Activated naive CD8-positive, alpha-beta T cell treated with anti-CD3 and anti-CD28 coated beads, Interleukin-2, amount 50 U/mL, for 24 hours (primary cell): ENCODE measurements at regions not wholly inside any gene's neighbourhood (a gene's known extent, or its start where the extent isn't known, plus 50 kb on each side); places are given as distances from the start of the nearest gene placed in this dataset.
A peak's percentile ranks its signal among the peaks of the same experiment; 100 is the strongest.

ENCODE experiments used
- ATAC-seq: fragments of 150-1000 bp; cut with Tn5 transposase; one replicate; pipeline ENCODE4 v1.10.0; 2021
- DNase-seq: peaks from one replicate; pipeline ENCODE4 v3.0.0; 2021
- H3K27ac Mint-ChIP-seq: one replicate; pipeline ENCODE4 v1.8.0; 2021; ENCODE audit warnings: mild to moderate bottlenecking, mixed read lengths
- H3K27me3 Mint-ChIP-seq: one replicate; pipeline ENCODE4 v1.8.0; 2021; ENCODE audit warnings: mixed read lengths
- H3K36me3 Mint-ChIP-seq: one replicate; pipeline ENCODE4 v1.8.0; 2021; ENCODE audit warnings: low read depth, mixed read lengths
- H3K4me1 Mint-ChIP-seq: one replicate; pipeline ENCODE4 v1.8.0; 2021; ENCODE audit warnings: mixed read lengths
- H3K4me3 Mint-ChIP-seq: one replicate; pipeline ENCODE4 v1.8.0; 2021; ENCODE audit warnings: mild to moderate bottlenecking, moderate library complexity, mixed read lengths
- H3K9me3 Mint-ChIP-seq: one replicate; pipeline ENCODE4 v1.8.0; 2021; ENCODE audit warnings: mixed read lengths

- H3K9me3 Mint-ChIP-seq: no peaks in the 10 kb centered on the region
- ATAC-seq (no peak), DNase-seq (no peak)
- H3K4me1 Mint-ChIP-seq: peaks cover 6% of the 10 kb centered on the region
- no peak overlapping the region for H3K4me3 Mint-ChIP-seq
- no peak overlapping the region for H3K27ac Mint-ChIP-seq
- no peaks in the 10 kb centered on the region for H3K36me3 Mint-ChIP-seq
- H3K27me3 Mint-ChIP-seq: peaks cover 6% of the 10 kb centered on the region
Measured at GRCh38 chr10:118506671-118507590, 88.5 kb downstream of the PRLHR start.

- Mint-ChIP-seq H3K4me3 (no peak overlapping the region), H3K36me3 (no peaks in the 10 kb centered on the region), H3K4me1 (peaks cover 6% of the 10 kb centered on the region), H3K27ac (no peak overlapping the region), H3K27me3 (peaks cover 10% of the 10 kb centered on the region), H3K9me3 (no peaks in the 10 kb centered on the region)
- ATAC-seq (no peak), DNase-seq (no peak)
Measured at GRCh38 chr10:118505363-118505762, 90.1 kb downstream of the PRLHR start.

GRCh38 chr10:118504467-118505205 lies 90.8 kb downstream of the PRLHR start:
- H3K27me3 Mint-ChIP-seq: peaks cover 10% of the 10 kb centered on the region
- H3K27ac Mint-ChIP-seq: no peak overlapping the region
- ATAC-seq (no peak), DNase-seq (no peak)
- H3K36me3 Mint-ChIP-seq: no peaks in the 10 kb centered on the region
- H3K4me1 Mint-ChIP-seq: peaks cover 3% of the 10 kb centered on the region
- H3K9me3 Mint-ChIP-seq: no peaks in the 10 kb centered on the region
- H3K4me3 Mint-ChIP-seq: no peak overlapping the region

- no peaks in the 10 kb centered on the region for H3K36me3 Mint-ChIP-seq
- H3K27me3 Mint-ChIP-seq: peaks cover 10% of the 10 kb centered on the region
- ATAC-seq (no peak), DNase-seq (no peak)
- H3K4me3 Mint-ChIP-seq: no peak overlapping the region
- no peak overlapping the region for H3K27ac Mint-ChIP-seq
- H3K9me3 Mint-ChIP-seq: no peaks in the 10 kb centered on the region
- H3K4me1 Mint-ChIP-seq: peaks cover 3% of the 10 kb centered on the region
Measured at GRCh38 chr10:118504044-118504443, 91.4 kb downstream of the PRLHR start.

GRCh38 chr10:118503192-118503591 lies 92.3 kb downstream of the PRLHR start:
- ATAC-seq (no peak), DNase-seq (no peak)
- Mint-ChIP-seq H3K4me3 (no peak overlapping the region), H3K27ac (no peak overlapping the region), H3K36me3 (no peaks in the 10 kb centered on the region), H3K4me1 (peaks cover 3% of the 10 kb centered on the region), H3K9me3 (no peaks in the 10 kb centered on the region), H3K27me3 (peaks cover 10% of the 10 kb centered on the region)

GRCh38 chr10:118501637-118502440 lies 93.6 kb downstream of the PRLHR start:
- Mint-ChIP-seq H3K4me1 (peaks cover 3% of the 10 kb centered on the region), H3K27me3 (peaks cover 10% of the 10 kb centered on the region), H3K27ac (no peak overlapping the region), H3K9me3 (no peaks in the 10 kb centered on the region), H3K4me3 (no peak overlapping the region), H3K36me3 (no peaks in the 10 kb centered on the region)
- no peak for ATAC-seq
- no peak for DNase-seq

GRCh38 chr10:118501171-118501570 lies 94.3 kb downstream of the PRLHR start:
- H3K4me1 Mint-ChIP-seq: peaks cover 7% of the 10 kb centered on the region
- H3K9me3 Mint-ChIP-seq: no peaks in the 10 kb centered on the region
- H3K27ac Mint-ChIP-seq: no peak overlapping the region
- no peak overlapping the region for H3K4me3 Mint-ChIP-seq
- no peak for DNase-seq
- H3K27me3 Mint-ChIP-seq: peaks cover 13% of the 10 kb centered on the region
- no peak for ATAC-seq
- H3K36me3 Mint-ChIP-seq: no peaks in the 10 kb centered on the region

- no peaks in the 10 kb centered on the region for H3K9me3 Mint-ChIP-seq
- H3K36me3 Mint-ChIP-seq: no peaks in the 10 kb centered on the region
- no peak for ATAC-seq
- H3K27ac Mint-ChIP-seq: no peak overlapping the region
- peaks cover 11% of the 10 kb centered on the region for H3K4me1 Mint-ChIP-seq
- peaks cover 17% of the 10 kb centered on the region for H3K27me3 Mint-ChIP-seq
- no peak for DNase-seq
- no peak overlapping the region for H3K4me3 Mint-ChIP-seq
Measured at GRCh38 chr10:118500477-118501104, 94.9 kb downstream of the PRLHR start.

GRCh38 chr10:118499186-118499585 lies 96.3 kb downstream of the PRLHR start:
- ATAC-seq: no peak
- Mint-ChIP-seq H3K9me3 (no peaks in the 10 kb centered on the region), H3K4me3 (no peak overlapping the region), H3K36me3 (no peaks in the 10 kb centered on the region), H3K27me3 (peaks cover 21% of the 10 kb centered on the region), H3K27ac (no peak overlapping the region), H3K4me1 (peaks cover 14% of the 10 kb centered on the region)
- DNase-seq: no peak

GRCh38 chr10:118498623-118499022 lies 96.8 kb downstream of the PRLHR start:
- DNase-seq (no peak), ATAC-seq (no peak)
- H3K9me3 Mint-ChIP-seq: no peaks in the 10 kb centered on the region
- H3K4me1 Mint-ChIP-seq: peaks cover 11% of the 10 kb centered on the region
- no peaks in the 10 kb centered on the region for H3K36me3 Mint-ChIP-seq
- no peak overlapping the region for H3K27ac Mint-ChIP-seq
- H3K27me3 Mint-ChIP-seq: peaks cover 16% of the 10 kb centered on the region
- H3K4me3 Mint-ChIP-seq: no peak overlapping the region

- Mint-ChIP-seq H3K4me3 (no peak overlapping the region), H3K4me1 (peaks cover 11% of the 10 kb centered on the region), H3K36me3 (no peaks in the 10 kb centered on the region), H3K9me3 (no peaks in the 10 kb centered on the region), H3K27me3 (peaks cover 16% of the 10 kb centered on the region), H3K27ac (no peak overlapping the region)
- DNase-seq (no peak), ATAC-seq (no peak)
Measured at GRCh38 chr10:118497227-118497626, 98.2 kb downstream of the PRLHR start.

GRCh38 chr10:118496525-118496924 lies 98.9 kb downstream of the PRLHR start:
- H3K4me1 Mint-ChIP-seq: peaks cover 11% of the 10 kb centered on the region

GRCh38 chr10:118495499-118495898 lies 99.9 kb downstream of the PRLHR start:
- peaks cover 11% of the 10 kb centered on the region for H3K4me1 Mint-ChIP-seq
- H3K27ac Mint-ChIP-seq: peak overlapping the region; percentile 72
- no peak for DNase-seq
- H3K4me3 Mint-ChIP-seq: no peak overlapping the region
- H3K9me3 Mint-ChIP-seq: peaks cover 14% of the 10 kb centered on the region
- H3K36me3 Mint-ChIP-seq: no peaks in the 10 kb centered on the region
- peaks cover 17% of the 10 kb centered on the region for H3K27me3 Mint-ChIP-seq
- peak; percentile 80 for ATAC-seq

More at GRCh38 chr10:118496525-118496924, 98.9 kb downstream of the PRLHR start:
- Mint-ChIP-seq H3K27ac (no peak overlapping the region), H3K4me3 (no peak overlapping the region), H3K9me3 (peaks cover 3% of the 10 kb centered on the region), H3K36me3 (no peaks in the 10 kb centered on the region), H3K27me3 (peaks cover 16% of the 10 kb centered on the region)
- DNase-seq (no peak), ATAC-seq (no peak)

- Mint-ChIP-seq H3K27me3 (peaks cover 13% of the 10 kb centered on the region), H3K9me3 (peaks cover 27% of the 10 kb centered on the region), H3K27ac (no peak overlapping the region), H3K36me3 (no peaks in the 10 kb centered on the region), H3K4me3 (no peak overlapping the region), H3K4me1 (peaks cover 6% of the 10 kb centered on the region)
- ATAC-seq (no peak), DNase-seq (no peak)
Measured at GRCh38 chr10:118491055-118491454, 104.4 kb downstream of the PRLHR start.
